AG08395 (cell line): ENCODE measurements at regions not wholly inside any gene's neighbourhood (a gene's known extent, or its start where the extent isn't known, plus 50 kb on each side); places are given as distances from the start of the nearest gene placed in this dataset.

Experiments used
- DNase-seq: peaks from one replicate; pipeline ENCODE4 v3.0.0; 2012; ENCODE audit warnings: mixed read lengths, low spot score

DNA sequence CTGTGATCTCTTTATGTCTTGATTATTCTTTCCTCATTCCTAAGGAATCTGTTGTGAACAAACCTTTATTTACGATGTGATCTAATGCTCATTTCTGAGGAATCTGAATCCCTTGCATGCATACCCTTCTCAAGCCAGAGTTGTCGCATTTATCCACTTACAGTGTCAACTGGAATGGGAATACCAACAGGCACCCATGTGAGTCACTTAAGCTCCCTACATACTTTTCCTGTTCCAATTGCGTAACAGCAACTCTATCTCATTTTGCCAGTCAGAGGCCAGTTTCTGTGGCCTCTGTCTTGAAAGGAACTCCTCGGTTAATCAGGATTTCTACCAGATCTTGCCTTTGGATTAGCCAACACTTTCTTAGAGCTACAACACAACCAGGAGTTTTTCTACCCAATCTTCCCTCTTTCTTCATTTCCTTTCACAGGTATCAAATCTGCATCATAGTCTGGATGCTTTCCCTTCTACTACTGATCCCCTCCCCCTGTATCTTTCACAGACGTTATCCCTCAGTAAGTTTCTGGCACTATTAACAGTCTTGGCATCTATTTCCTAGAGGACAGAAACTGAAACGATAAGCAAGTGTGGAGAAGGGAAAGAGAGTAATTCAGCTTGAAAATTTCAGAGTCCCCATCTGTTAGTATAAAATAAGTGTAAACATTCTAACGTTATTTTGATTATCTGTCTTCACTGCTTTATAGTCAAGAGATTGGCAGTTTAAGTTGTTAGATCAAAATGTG is 66.8 kb upstream of the BCHE start:
- no peak for DNase-seq

- DNase-seq = no peak
These were observed 61.8 kb upstream of the BCHE start for GRCh38 chr3:165899066-165899465.

DNA sequence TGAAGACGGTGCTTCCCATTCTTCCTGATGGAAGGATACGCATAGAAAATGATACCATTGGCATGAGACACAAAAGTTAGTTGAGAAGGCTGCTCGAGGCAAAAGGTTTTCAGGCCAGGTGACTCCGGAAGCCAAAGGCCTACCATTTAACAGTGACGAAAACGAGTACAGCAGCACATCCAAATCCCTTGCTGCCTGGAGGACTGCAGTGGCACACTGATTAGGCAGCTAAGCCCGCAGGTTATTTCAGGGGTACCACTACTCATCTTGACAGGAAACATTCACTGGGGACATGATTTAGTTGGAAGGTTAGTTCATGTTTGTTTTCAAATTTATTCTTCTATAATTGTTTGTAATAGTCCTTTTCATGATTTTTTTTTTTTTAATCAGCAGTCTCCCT is 59.9 kb upstream of the BCHE start:
- DNase-seq = no peak

- DNase-seq = no peak
These were observed 58.7 kb upstream of the BCHE start for GRCh38 chr3:165895919-165896318.

DNA sequence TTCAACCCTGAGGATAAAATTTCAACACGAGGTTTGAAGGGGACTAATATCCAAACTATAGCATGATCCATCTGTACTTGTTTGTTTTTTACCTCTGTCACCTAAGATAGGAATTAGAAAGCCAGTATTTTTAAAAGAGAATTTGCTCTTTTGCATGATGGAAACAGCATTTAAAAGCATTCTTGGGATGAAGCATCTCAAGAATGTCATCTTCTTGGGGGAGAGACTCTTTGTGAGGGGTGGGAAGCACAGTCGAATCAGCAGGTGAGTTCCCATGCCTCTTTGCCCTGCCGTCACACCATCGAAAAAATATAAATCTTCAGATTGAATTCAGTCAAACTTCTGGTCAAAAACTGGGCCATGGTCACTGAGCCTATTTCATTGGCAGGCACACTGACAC is 55.3 kb upstream of the BCHE start:
- no peak for DNase-seq
